Stimulated activated CD4-positive, alpha-beta T cell treated with anti-CD3 and anti-CD28 coated beads, Interleukin-12 subunit alpha, Interleukin-12 subunit beta, amount 100 ng/mL, for 24 hours (primary cell): ENCODE measurements at regions not wholly inside any gene's neighbourhood (a gene's known extent, or its start where the extent isn't known, plus 50 kb on each side); places are given as distances from the start of the nearest gene placed in this dataset.

Experiments used
- DNase-seq, 2 experiments: peaks; one replicate each; pipeline ENCODE4 v3.0.0-alpha.2; 2020; ENCODE audit warnings: low read depth in 2 of 2

DNA sequence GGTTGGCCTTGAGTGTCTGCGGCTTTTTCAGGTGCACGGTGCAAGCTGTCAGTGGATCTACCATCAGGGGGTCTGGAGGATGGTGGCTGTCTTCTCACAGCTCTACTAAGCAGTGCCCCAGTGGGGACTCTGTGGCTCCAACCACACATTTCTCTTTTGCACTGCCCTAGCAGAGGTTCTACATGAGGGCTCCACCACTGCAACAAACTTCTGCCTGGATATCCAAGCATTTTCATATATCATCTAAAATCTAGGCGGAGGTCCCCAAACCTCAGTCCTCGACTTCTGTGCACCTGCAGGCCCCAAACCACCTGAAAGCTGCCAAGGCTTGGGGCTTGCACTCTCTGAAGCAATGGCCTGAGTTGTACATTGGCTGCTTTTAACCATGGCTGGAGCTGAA, 601.5 kb downstream of the MTRR start:
- DNase-seq: no peak

DNA sequence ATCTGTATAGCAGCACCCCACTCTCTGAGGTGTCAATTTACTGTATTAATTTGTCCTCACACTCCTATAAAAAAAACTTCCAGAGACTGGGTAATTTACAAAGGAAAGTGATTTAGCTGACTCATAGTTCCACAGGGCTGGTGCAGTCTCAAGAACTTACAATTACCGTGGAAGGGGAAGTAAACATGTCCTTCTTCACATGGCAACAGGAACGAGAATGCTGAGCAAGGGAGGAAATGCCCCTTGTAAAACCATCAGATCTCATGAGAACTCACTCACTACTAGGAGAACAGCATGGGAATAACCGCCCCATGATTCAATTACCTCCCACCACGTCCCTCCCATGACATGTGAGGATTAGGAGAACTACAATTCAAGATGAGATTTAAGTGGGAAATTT, 602.6 kb downstream of the MTRR start:
- DNase-seq: no peak

DNA sequence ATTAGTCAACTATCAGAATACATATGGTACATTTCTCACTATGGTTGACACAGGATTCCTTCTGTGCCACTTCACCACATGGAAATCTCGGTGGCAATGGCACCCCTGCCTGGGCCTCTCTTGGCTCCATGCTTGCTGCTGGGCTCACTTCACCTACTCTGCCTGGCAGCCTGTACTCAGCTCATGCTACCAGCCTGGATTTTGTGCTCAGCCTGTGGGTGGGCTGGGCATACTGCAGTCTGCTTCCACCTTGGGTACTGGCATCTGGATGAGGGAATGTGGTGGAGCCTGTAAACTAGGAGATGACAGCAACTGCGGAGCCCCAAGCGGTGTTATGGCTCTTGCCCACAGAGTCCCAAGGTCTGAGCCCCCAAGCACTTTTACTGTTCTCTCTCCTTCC, 604.1 kb downstream of the MTRR start:
- no peak for DNase-seq

DNA sequence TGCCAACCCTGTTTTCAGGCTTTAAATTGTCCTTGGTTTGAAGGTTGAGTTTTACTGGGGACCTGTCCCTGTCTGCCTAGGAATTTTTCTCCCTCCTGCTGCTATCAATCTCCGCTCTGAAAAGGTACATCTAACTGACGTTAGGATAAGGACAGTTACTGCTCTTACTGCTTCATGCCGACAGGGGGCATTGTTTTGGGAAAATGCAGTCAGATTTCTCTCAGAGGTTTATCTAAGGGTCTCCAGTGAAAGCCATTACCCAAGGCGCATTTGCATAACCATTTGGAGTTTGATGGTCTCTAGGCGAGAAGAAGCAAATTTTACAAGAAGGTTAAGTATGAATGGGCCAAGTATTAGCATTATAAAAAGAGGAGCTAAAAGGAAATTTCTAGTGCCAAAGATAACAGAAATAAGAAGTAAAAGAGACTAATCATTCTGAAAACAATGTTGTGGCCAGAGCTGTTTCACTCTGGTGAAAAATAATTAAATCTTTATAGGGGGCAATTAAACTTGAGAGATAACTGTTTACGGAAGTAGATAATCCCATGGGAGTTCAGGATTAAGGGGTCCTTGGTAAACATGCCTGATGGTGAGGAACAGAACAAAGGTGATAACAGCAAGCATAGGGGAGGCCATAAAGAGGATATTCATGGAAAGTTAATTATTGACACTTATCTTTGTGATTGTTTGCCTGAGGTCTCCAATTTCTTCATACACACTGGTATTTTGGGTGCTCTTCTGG, 605.0 kb downstream of the MTRR start:
- no peak for DNase-seq

DNA sequence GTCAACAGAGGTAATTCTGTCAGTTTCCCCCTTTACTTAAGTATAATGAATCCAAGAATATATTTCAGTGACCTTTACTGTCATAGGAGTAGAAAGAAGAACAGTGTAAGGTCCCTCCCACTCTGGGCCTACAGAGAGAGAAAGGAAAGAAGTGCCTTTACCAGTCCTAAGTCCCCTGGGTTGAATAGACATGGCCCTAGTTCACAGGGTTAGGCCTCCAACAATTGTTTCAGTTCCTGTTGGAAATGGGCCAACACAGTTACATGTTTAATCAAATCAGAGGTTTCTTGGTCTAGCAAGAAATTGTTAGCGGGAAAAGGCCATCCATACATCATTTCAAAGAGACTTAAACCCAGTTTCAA, 605.6 kb downstream of the MTRR start:
- no peak for DNase-seq

DNA sequence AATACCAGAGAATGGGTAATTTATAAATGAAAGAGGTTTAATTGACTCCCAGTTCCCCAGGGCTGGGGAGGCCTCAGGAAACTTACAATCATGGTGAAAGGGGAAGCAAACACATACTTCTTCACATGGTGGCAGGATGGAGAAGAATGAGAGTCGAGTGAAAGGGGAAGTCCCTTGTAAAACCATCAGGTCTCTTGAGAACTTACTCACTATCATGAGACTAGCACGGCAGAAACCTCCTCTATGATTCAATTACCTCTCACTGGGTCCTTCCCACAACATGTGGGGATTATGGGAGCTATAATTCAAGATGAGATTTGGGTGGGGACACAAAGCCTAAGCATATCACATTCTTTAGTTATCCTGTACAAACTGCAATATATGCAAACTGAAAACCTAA, 609.4 kb downstream of the MTRR start:
- no peak for DNase-seq

DNA sequence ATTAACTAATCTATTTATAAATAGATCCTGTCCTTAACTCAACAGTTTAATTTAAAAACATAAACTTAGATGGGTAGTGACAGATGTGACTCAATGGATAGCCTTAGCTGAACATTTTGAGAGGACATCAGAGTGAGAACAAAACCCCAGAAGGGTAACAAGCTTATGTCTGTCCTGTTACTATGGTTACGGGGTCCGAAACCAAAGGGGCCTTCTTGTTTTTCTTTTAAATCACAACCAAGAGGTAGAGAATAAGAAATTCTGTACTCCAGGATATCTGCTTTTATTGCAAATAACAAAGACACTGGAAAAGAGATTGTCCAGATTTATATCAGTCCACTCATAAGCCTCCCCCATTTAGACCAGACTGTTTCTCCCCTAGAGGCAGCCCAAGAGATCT, 612.1 kb downstream of the MTRR start:
- no peak for DNase-seq

DNA sequence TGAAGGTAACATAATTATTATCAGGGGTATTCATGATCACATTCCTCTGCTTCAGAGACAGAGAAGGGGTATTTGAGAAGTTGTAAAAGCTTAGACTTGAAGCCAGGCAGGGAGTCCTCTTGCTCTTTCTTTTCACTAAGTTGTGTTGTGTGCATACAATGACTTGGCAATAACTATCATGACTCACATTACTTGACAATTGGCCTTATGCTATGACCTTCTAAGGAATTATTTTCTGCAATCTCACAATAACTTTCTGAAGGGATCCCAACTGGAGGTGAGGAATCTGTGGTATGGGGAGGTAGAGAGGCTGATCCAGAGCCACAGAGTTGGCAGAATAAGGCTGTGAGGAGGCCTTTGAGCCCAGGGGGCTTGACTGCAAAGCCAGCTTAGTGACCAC, 622.3 kb downstream of the MTRR start:
- no peak for DNase-seq

DNA sequence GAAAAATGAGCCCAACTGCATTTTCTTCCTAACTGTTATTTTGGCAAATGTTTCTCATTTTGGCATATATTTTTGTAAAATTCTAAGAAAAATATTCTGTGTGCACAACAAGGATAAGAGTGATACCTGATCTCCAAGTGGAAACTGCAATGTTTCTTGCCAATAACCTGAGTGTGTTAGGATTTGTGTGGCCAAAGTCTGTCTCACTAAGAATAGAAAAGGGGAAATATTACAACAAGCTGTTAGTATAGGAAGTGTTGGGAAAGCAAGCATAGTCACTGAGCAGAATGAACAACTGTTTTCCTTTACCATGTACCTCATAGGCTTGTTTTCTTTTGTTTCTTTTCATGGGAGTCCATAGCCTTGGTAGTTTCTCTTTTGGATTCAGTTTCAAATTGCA, 624.2 kb downstream of the MTRR start:
- no peak for DNase-seq

DNA sequence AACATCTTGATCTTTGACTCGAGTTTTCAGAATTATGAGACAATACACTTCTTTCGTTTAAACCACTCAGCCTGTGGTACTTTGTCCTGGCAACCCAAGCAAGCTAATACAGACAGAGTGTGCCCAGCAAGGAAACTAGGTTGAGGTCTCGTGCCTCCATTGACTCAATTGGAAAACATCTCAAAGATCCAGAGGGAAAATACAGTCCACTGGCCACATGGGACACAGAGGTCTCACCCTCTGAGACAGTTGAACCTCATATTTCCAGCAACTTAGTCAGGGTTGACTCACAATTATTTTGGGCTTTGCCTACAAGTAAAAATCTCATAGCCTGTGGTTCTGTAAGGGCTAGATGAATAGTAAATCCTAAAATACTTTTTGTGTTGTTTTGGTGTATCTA, 631.5 kb downstream of the MTRR start:
- no peak for DNase-seq

DNA sequence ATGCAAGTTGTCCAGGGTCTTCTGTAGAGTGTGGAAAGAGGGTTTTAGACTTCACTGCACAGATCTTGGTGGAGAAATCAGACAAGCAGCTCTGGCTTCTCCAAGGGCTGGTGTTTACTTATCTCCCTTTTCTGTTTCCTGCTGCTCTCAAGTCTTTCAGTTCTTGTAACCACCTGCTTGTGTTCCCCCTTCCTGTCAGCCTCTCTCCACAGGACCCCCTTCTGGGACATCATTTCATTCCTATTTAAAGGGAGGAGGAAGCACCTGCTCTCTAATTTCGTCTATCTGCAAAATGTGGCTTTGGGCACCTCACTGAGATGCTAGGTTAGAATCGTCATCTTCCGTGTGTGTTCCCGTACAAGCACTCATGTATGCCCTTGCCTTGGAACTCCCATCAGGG, 636.2 kb downstream of the MTRR start:
- no peak for DNase-seq

DNA sequence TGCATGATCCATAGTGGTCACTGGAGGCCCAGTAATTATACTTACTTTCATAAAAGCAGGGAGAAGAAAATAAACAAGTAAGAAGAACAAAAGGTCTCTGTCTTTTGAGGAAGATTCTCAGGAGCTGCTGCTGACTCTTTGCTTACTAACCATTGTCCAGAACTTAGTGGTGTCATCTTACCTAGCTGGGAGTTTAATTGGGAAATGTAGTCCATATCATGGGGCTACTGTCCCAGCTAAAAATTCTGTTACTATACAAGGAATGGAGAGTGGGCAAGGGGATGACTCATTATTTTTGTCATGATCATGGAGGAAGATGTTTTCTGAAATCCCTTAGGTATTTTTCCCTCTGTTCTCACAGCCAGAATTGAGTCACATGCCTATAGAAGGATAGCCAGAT, 639.3 kb downstream of the MTRR start:
- no peak for DNase-seq

DNA sequence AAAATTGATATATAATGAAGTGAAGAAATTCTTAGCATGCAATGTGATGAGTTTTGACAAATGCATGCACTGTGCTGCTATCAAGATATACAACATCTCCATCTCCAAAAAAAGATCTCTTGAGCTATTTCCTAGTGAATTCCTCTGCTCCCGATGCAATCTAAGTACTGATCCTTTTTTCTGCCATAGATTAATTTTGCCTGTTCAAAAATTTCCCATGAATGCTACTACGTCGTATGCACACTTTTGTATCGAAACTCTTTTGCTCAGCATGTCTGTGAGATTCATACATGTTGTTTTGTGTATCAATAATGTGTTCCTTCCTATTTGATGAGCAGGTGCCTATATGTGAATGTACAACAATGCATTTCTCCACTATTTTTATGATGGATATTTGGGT, 647.4 kb downstream of the MTRR start:
- no peak for DNase-seq

DNA sequence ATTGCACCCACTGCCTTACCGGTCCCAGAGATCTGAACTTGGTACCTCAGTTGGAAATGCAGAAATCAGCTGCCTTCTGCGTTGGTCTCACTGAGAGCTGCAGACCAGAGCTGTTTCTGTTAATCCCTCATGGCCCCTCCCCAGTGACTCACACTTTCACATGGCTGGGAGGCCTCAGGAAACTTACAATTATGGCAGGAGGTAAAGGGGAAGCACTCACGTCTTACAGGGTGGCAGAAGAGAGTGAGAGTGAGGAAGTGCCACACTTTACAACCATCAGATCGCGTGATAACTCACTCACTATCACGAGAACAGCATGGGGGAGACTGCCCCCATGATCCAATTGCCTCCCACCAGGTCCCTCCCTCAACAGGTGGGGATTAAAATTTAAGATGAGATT, 648.5 kb downstream of the MTRR start:
- no peak for DNase-seq

DNA sequence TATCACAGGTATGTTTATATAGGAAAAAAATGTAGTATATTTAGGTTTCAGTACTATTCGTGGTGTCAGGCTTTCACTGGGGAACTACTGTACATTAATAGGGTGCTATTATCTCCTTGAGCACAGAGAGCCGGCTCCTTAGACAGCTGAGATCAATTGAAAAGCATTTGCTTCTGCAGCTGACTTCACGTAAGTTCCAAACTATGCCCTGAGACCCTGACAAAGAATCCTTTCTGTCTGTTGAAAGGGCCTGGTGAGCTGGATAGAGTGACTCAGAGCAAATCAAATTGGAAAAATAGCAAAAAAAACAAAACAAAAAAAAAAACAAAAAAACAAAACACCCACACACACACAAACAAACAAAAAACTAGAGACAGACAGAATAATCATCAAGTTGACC, 652.0 kb downstream of the MTRR start:
- DNase-seq: no peak

DNA sequence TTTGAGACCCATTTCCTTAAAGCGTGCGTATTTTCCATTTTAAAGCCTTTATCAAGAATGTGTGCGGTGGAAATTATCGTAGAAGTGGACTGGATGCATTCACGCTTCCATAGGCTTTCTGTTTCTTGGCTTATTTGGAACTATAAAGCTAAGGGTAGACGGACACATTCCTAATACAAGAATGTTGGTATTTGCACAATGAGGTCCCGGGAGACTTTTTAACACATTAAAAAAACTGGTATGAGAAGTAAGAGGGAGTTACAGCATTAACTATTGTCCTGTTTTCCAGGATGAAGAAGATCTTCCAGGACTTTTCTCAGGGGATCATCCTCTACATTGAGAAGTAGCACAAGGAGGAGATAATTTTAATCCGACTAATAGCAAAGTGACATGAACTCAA, 653.0 kb downstream of the MTRR start:
- DNase-seq: no peak

DNA sequence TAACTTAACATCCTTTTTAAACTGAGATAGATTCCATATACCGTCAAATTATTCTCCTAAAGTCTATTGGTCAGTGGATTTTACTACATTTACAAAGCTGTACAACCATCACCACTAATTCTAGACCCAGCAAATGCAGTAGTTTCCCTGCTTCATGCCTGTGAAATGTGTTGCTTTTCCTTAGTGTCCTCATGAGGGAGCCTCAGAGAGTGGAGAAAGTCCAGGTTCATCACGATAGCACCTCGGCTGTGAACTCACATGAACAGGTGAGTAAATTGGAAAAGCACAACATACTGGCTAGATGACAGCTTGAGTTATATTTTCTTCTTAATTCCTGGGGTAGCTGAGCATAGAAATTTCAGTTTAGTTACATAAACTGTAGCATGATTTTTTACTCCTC, 653.7 kb downstream of the MTRR start:
- DNase-seq: no peak

DNA sequence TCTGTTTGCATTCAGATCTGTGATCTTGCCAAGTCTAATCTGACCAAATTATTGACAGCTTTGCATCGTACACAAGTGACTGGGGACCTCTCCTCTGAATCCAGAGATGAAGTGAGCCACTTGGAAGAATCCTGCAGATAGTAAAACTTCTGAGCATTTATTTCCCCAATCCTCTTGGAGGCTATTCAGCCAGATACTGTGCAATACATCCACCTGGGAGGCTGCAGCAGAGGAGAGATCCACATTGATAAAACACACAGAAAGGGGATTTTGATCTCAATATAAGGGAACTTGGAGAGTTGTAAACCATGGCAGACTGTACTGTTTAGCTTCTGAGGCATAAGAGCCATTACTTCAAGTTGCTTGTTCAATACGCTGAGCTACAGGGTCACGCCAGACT, 654.6 kb downstream of the MTRR start:
- DNase-seq: no peak

DNA sequence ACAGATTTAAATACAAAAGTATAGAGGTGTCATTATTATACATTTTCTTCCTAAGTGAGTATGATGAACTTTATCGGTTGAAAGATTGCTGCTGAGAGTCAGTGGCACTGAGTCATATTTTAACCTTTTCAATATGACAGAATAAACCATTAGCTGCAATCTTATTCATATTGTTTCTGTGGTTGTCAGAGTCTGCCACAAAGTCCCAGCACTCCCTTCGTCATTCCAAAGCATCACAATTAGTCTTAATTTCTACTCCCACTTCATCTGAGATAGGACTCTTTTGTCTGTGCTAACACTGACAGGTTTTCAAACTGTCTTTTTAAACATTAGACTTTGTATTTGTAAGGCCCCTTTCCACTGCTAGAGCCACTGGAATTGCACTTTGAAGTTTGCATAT, 656.9 kb downstream of the MTRR start:
- no peak for DNase-seq

DNA sequence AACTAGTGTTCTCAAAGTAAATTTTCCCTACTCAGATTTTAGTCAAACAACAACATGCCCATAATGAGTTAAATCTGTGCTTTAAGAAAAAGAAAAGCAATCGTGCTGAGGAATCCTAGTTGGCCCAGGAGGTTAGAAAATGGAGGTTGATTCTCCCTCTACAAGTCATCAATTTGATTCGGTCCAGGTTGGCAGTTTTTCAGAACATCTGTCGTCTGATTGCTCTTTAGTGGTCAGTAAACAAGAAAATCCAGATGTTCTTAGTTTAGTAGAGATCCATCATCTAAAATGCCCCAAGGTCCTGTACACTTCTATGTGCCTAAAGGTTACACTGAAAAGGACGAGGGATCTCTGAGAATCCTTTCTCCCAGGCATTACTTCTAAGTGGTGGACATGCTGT, 659.2 kb downstream of the MTRR start:
- DNase-seq: no peak

DNA sequence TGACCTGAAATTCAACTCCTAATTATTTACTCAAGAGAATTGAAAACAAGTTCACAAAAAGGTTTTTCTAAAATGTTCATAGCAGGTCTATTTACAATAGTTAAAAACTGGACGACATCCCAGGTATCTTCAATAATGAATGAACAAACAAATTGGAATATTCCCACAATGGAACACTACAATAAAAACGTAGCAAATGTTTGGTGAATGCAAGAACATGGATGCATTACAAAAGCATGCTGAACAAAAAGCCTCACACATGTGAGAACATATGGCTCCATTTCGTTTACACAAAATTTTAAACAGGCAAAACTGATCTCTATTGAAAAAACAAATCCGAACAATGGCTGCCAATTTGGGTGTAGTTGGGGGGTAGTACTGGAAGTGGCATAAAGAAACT, 669.9 kb downstream of the MTRR start:
- DNase-seq: no peak

DNA sequence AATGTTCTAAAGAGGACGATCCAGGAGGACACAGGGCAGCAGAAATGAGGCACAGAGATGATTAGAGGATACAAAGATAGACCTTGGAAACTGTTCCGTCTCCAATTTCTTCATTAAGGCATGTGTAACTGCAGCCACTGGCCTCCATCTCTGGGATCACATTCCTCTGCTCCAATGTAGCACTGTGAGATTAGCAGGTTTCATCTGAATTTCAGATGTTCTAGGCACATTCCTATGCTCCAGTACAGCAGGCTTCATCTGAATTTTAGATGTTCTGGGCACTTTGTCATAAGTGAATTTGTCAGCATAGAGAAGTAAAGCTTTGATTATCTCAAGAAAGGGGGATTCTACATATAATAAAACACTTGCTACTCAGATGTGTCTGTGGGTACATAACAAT, 671.4 kb downstream of the MTRR start:
- DNase-seq: no peak

DNA sequence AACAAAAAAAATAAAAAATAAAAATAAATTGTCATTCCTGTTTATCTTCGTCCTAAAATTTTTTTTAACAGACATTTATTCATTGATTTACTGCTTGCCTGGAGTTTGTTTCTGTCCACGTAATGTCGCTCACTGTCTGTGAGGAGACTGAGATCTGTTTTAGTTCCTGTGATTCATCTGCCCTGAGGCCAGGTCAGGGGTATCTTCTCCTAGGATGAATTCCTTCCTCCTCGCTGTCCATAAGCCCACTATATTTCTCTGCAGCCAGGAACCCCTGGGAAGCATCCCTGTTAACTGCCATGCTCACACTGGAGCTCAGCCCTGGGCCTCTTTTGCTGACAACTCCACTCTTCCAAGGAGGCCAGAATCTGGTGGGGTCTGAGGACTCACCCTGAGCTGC, 682.0 kb downstream of the MTRR start:
- no peak for DNase-seq

DNA sequence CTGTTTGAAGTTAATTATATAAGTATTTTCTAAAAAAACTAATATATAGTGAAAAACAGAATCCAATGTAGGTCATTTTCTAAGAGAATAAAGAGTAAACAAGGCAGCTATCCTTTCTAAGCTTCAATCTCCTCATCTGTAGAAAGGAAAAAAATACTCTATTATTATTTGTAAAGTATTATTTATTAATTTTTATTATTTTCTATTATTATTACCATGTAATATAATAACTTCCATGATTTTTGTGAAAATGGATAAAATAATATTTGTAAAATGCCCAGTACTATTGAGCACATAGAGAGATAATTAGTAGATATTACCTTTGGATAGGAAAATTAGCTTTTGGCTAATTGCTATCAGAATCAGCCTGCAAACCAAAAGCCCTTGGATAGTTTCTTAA, 684.4 kb downstream of the MTRR start:
- no peak for DNase-seq

DNA sequence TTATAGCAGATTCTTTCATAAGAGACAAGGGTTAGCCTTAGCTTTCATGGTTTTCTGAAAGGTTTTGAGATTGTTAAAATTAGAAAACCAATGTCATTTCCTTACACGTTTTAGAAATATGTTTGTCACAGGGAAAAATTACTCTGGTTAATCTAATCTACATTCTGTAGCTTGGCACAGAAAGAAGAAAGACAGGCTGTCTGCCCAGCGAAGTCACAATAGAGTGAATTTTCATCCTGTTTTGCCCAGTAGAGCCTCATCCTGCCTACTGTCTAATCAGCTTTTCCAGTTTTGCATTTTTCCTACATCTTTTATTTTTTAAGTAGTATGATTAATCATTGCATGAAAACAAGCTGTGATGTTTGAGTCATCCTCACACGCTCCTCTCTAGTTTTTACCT, 688.8 kb downstream of the MTRR start:
- DNase-seq: no peak
